ENCODE measurements at regions not wholly inside any gene's neighbourhood (a gene's known extent, or its start where the extent isn't known, plus 50 kb on each side); places are given as distances from the start of the nearest gene placed in this dataset.

DNA sequence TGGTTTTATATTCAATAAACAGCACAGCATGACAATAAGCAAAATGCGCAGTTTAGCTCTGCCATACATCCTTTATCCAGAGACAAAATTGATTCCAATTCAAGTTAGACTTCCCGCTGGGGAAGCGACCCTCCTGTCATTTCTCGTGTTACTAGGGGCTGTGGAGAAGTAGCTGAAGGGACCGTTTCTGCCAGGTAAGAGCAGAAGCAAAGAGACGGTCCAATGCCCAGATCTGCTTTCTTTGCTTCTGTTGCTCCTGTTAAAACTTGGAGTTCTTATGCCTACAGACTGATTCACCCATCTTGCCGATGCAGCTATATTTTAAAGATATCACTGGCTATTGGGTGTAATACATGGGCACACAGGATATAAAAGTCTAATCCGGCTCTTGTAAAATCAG is 156.8 kb upstream of the AVPR1A start:
- TF ChIP-seq TBL1XR1 (IDR thresholded peaks at IDR 0.05; ENCODE audit: borderline replicate concordance, low read length, partially characterized antibody): no peak
- no peak for TF ChIP-seq ZNF362 (CRISPR knock-in tag; IDR thresholded peaks at IDR 0.05; ENCODE audit: borderline replicate concordance)
- TF ChIP-seq, protein P1, sequence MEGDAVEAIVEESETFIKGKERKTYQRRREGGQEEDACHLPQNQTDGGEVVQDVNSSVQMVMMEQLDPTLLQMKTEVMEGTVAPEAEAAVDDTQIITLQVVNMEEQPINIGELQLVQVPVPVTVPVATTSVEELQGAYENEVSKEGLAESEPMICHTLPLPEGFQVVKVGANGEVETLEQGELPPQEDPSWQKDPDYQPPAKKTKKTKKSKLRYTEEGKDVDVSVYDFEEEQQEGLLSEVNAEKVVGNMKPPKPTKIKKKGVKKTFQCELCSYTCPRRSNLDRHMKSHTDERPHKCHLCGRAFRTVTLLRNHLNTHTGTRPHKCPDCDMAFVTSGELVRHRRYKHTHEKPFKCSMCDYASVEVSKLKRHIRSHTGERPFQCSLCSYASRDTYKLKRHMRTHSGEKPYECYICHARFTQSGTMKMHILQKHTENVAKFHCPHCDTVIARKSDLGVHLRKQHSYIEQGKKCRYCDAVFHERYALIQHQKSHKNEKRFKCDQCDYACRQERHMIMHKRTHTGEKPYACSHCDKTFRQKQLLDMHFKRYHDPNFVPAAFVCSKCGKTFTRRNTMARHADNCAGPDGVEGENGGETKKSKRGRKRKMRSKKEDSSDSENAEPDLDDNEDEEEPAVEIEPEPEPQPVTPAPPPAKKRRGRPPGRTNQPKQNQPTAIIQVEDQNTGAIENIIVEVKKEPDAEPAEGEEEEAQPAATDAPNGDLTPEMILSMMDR (CRISPR knock-in tag; IDR thresholded peaks at IDR 0.05): no peak
- TF ChIP-seq, protein P2, sequence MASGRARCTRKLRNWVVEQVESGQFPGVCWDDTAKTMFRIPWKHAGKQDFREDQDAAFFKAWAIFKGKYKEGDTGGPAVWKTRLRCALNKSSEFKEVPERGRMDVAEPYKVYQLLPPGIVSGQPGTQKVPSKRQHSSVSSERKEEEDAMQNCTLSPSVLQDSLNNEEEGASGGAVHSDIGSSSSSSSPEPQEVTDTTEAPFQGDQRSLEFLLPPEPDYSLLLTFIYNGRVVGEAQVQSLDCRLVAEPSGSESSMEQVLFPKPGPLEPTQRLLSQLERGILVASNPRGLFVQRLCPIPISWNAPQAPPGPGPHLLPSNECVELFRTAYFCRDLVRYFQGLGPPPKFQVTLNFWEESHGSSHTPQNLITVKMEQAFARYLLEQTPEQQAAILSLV (CRISPR knock-in tag; IDR thresholded peaks at IDR 0.05; ENCODE audit: borderline replicate concordance): no peak
- TF ChIP-seq SMARCC2 (IDR thresholded peaks at IDR 0.05): no peak
- TF ChIP-seq ARID3A (IDR thresholded peaks at IDR 0.05; ENCODE audit: low read depth, low read length): no peak
- no peak for TF ChIP-seq REST (IDR thresholded peaks at IDR 0.05; ENCODE audit: borderline replicate concordance in 1 of 2, low read depth in 1 of 2, low read length in 2 of 2)
- no peak for TF ChIP-seq KLF9 (CRISPR knock-in tag; IDR thresholded peaks at IDR 0.05; ENCODE audit: low read depth)
- no peak for TF ChIP-seq FLYWCH1 (CRISPR knock-in tag; IDR thresholded peaks at IDR 0.05)
- no peak for TF ChIP-seq RFX5 (IDR thresholded peaks at IDR 0.05; ENCODE audit: low read depth, low read length)
- no peak for TF ChIP-seq REL (CRISPR knock-in tag; conservative IDR thresholded peaks at IDR 0.05)
- TF ChIP-seq CREB3 (CRISPR knock-in tag; IDR thresholded peaks at IDR 0.05): no peak
- TF ChIP-seq GTF2F1 (IDR thresholded peaks at IDR 0.05; ENCODE audit: low read length): no peak
- no peak for TF ChIP-seq NCOA1 (CRISPR knock-in tag; IDR thresholded peaks at IDR 0.05)

All from HepG2 (cell line).